ENCODE measurements at regions not wholly inside any gene's neighbourhood (a gene's known extent, or its start where the extent isn't known, plus 50 kb on each side); places are given as distances from the start of the nearest gene placed in this dataset.
"Not testable (repeated sequence)": the region's sequence is repeated elsewhere in the genome, so short reads cannot be mapped to it uniquely, and the experiment has no call there.

- Histone ChIP-seq H3K36me3 (ENCODE audit: control insufficient read depth, insufficient read depth, low read length) (peaks cover 41% of the 10 kb centered on the region), H3K9ac (ENCODE audit: low read depth, low read length) (no peak overlapping the region), H3K4me3 (ENCODE audit: low read depth, low read length) (no peak overlapping the region), H3K27me3 (ENCODE audit: control insufficient read depth, insufficient read depth, low read length) (no peaks in the 10 kb centered on the region), H3K4me1 (ENCODE audit: control insufficient read depth, insufficient read depth, low read length) (no peaks in the 10 kb centered on the region), H3K27ac (ENCODE audit: low read depth, low read length) (no peak overlapping the region), H3K9me3 (ENCODE audit: control insufficient read depth, insufficient read depth, low read length) (no peaks in the 10 kb centered on the region)
Measured at GRCh38 chr7:66557214-66558200, 71.2 kb upstream of the KCTD7 start.

DNA sequence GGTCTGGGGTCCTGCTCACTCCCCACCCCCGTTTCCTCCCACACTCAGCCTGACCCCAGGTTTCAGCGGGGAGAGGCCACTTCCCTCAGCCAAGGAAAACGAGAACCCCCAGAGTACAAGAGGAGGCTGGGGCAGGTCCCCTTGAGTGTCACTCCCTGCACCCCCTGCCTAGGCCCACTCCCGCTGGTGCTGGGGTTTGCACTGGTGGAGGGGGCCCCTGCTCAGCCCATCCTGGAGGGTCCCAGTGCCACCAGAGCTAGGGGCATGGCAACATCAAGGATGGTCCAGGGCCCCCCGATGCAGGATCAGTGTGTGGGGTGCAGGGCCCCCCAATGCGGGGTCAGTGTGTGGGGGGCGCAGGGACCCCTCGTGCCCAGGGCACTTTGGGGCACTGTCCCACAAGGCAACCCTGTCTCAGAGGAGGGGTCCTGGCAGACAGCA lies 70.5 kb upstream of the KCTD7 start:
- no peaks in the 10 kb centered on the region for H3K27me3 ChIP-seq (ENCODE audit: control insufficient read depth, insufficient read depth, low read length)
- no peak overlapping the region for H3K4me3 ChIP-seq (ENCODE audit: low read depth, low read length)
- no peaks in the 10 kb centered on the region for H3K9me3 ChIP-seq (ENCODE audit: control insufficient read depth, insufficient read depth, low read length)
- H3K4me1 ChIP-seq (ENCODE audit: control insufficient read depth, insufficient read depth, low read length) = no peaks in the 10 kb centered on the region
- H3K9ac ChIP-seq (ENCODE audit: low read depth, low read length) = no peak overlapping the region
- H3K27ac ChIP-seq (ENCODE audit: low read depth, low read length) = no peak overlapping the region
- H3K36me3 ChIP-seq (ENCODE audit: control insufficient read depth, insufficient read depth, low read length) = peaks cover 34% of the 10 kb centered on the region

DNA sequence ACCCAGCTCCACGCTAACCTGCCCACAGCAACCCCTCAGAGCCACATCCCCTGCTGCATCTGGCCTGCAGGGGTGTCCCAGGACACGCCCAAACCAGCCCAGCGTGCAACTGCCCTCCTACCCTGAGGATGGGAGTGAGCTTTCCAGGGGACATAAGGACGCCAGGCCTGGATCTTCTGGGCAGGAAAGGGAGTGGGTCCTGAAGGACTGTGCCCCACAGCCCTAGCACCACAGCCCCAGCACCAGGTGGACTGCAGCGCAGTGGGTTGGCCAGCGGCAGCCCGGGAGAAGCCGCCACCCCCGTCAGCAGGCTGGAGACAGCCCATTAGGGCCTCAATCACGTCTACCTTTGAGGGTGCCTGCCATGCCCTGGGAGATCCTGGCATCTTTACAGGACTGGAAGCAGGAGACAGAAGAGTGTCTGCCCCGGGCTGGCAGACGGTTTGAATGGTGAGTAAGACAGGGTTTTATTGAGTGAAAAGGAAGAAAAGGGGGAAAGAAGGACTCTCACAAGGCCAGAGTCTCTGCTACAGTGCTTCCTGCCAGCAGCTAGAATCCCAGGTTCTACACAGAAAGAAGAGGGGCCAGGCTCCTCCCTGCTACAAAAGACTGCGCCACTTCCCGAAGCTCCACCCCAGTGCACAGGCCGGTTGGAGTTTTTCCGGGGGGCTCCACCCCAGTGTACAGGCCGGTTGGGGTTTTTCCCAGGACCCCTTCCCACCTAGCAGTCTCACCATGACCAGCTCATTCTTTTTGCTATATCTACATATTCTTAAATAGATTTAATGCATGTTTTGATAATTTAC lies 69.8 kb upstream of the KCTD7 start:
- no peak overlapping the region for H3K4me3 ChIP-seq (ENCODE audit: low read depth, low read length)
- H3K9ac ChIP-seq (ENCODE audit: low read depth, low read length) = no peak overlapping the region
- H3K4me1 ChIP-seq (ENCODE audit: control insufficient read depth, insufficient read depth, low read length) = no peaks in the 10 kb centered on the region
- H3K27me3 ChIP-seq (ENCODE audit: control insufficient read depth, insufficient read depth, low read length) = no peaks in the 10 kb centered on the region
- H3K9me3 ChIP-seq (ENCODE audit: control insufficient read depth, insufficient read depth, low read length) = no peaks in the 10 kb centered on the region
- H3K36me3 ChIP-seq (ENCODE audit: control insufficient read depth, insufficient read depth, low read length) = peaks cover 28% of the 10 kb centered on the region
- H3K27ac ChIP-seq (ENCODE audit: low read depth, low read length) = no peak overlapping the region

DNA sequence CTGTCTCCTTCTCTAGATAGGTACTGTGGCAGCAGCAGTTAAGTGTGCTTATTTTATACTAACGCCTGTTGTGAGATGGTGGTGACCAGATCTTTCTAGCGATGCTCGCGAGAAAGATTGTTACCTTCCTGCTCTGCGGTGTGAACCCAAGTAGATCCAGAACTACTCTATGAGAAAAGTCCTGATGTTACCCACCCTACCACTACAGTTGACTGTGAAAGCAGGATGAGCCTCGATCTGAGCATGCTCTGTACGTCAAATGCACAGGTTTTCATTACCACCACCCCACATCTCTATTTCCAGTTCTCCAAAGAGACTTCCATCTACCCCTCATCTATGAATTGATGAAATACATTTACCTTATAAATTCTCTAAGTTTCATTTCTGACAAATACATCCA lies 64.6 kb upstream of the KCTD7 start:
- no peak overlapping the region for H3K4me3 ChIP-seq (ENCODE audit: low read depth, low read length)
- no peaks in the 10 kb centered on the region for H3K27me3 ChIP-seq (ENCODE audit: control insufficient read depth, insufficient read depth, low read length)
- no peaks in the 10 kb centered on the region for H3K9me3 ChIP-seq (ENCODE audit: control insufficient read depth, insufficient read depth, low read length)
- H3K9ac ChIP-seq (ENCODE audit: low read depth, low read length) = no peak overlapping the region
- no peak overlapping the region for H3K27ac ChIP-seq (ENCODE audit: low read depth, low read length)
- peaks cover 37% of the 10 kb centered on the region for H3K36me3 ChIP-seq (ENCODE audit: control insufficient read depth, insufficient read depth, low read length)
- H3K4me1 ChIP-seq (ENCODE audit: control insufficient read depth, insufficient read depth, low read length) = no peaks in the 10 kb centered on the region

DNA sequence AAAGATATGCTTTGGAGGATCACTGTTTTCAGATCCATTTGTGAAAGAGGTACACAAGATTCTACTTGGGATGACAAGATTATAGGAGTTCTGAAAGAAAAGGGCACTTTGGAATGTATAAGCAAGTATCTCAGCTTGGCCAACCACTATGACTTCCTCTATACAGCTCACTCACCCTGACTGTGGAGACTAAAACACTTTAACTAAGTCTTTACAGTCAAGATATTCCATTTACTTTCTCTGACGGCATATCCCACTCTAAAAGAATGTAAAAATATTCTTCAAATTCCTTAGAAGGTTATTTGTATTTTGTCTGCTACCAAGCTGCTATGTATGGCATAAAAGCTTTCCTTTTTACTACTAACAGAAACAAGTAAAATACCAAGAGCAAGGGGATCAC lies 58.5 kb upstream of the KCTD7 start:
- not testable (repeated sequence) for H3K27ac ChIP-seq (ENCODE audit: low read depth, low read length); H3K9me3 ChIP-seq (ENCODE audit: control insufficient read depth, insufficient read depth, low read length); H3K9ac ChIP-seq (ENCODE audit: low read depth, low read length); H3K27me3 ChIP-seq (ENCODE audit: control insufficient read depth, insufficient read depth, low read length); H3K4me1 ChIP-seq (ENCODE audit: control insufficient read depth, insufficient read depth, low read length); H3K4me3 ChIP-seq (ENCODE audit: low read depth, low read length)
- H3K36me3 ChIP-seq (ENCODE audit: control insufficient read depth, insufficient read depth, low read length) = peaks cover 67% of the 10 kb centered on the region

- Histone ChIP-seq H3K9ac (ENCODE audit: low read depth, low read length) (no peak overlapping the region), H3K27me3 (ENCODE audit: control insufficient read depth, insufficient read depth, low read length) (no peaks in the 10 kb centered on the region), H3K27ac (ENCODE audit: low read depth, low read length) (no peak overlapping the region), H3K9me3 (ENCODE audit: control insufficient read depth, insufficient read depth, low read length) (no peaks in the 10 kb centered on the region), H3K4me3 (ENCODE audit: low read depth, low read length) (no peak overlapping the region), H3K4me1 (ENCODE audit: control insufficient read depth, insufficient read depth, low read length) (no peaks in the 10 kb centered on the region), H3K36me3 (ENCODE audit: control insufficient read depth, insufficient read depth, low read length) (peaks cover 76% of the 10 kb centered on the region)
Measured at GRCh38 chr7:66571568-66571967, 57.1 kb upstream of the KCTD7 start.

DNA sequence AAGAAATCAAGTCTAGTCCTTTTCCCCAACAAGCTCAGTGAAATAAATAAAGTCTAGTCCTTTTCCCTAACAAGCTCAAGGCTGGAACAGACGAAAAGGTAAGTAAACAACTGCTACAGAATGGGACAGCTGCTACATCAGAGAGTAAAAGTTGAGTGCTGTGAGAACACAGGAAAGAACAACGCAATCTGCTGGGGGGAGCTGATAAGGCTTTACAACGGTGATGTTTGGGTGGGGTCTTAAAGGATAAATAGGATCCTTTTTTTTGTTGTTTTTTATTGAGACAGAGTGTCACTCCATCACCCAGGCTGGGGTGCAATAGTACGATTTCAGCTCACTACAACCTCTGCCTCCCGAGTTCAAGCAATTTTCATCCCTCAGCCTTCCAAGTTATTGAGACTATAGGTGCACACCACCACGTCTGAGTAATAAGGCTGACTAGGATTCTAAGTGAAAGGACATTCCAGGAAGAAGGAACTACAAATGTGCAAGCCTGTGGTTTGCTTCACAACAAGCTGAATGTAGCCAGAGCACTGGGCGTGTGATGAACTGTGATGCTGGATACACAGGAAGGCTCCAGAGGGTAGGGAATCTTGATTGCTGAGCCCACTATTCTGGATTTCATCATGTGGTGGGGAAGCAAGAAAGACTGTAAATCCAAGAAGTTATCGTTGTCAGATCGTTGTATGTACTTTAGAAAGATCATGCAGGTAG lies 54.7 kb upstream of the KCTD7 start:
- H3K9ac ChIP-seq (ENCODE audit: low read depth, low read length); H3K4me3 ChIP-seq (ENCODE audit: low read depth, low read length): not testable (repeated sequence)
- H3K36me3 ChIP-seq (ENCODE audit: control insufficient read depth, insufficient read depth, low read length) = peaks cover 59% of the 10 kb centered on the region

DNA sequence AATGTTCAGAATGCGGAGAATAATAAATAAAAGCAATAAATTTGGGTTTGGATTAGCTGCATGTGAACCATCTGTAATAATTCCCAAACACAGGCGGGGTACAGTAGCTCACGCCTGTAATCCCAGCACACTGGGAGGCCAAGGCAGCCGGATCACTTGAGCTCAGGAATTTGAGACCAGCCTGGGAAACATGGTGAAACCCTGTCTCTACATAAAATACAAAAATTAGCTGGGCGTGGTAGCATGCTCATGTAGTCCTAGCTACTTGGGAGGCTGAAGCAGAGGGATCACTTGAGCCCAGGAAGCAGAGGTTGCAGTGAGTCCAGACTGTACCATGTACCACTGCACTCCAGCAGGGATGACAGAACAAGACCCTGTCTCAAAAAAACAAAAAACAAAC lies 53.9 kb upstream of the KCTD7 start:
- H3K27me3 ChIP-seq (ENCODE audit: control insufficient read depth, insufficient read depth, low read length); H3K9me3 ChIP-seq (ENCODE audit: control insufficient read depth, insufficient read depth, low read length); H3K27ac ChIP-seq (ENCODE audit: low read depth, low read length); H3K4me1 ChIP-seq (ENCODE audit: control insufficient read depth, insufficient read depth, low read length); H3K9ac ChIP-seq (ENCODE audit: low read depth, low read length); H3K4me3 ChIP-seq (ENCODE audit: low read depth, low read length): not testable (repeated sequence)
- peaks cover 59% of the 10 kb centered on the region for H3K36me3 ChIP-seq (ENCODE audit: control insufficient read depth, insufficient read depth, low read length)

More for the DNA sequence above, 54.7 kb upstream of the KCTD7 start:
- not testable (repeated sequence) for H3K27me3 ChIP-seq (ENCODE audit: control insufficient read depth, insufficient read depth, low read length); H3K4me1 ChIP-seq (ENCODE audit: control insufficient read depth, insufficient read depth, low read length); H3K9me3 ChIP-seq (ENCODE audit: control insufficient read depth, insufficient read depth, low read length); H3K27ac ChIP-seq (ENCODE audit: low read depth, low read length)

- no peaks in the 10 kb centered on the region for H3K9me3 ChIP-seq (ENCODE audit: control insufficient read depth, insufficient read depth, low read length)
- H3K9ac ChIP-seq (ENCODE audit: low read depth, low read length) = no peak overlapping the region
- no peak overlapping the region for H3K27ac ChIP-seq (ENCODE audit: low read depth, low read length)
- H3K27me3 ChIP-seq (ENCODE audit: control insufficient read depth, insufficient read depth, low read length) = no peaks in the 10 kb centered on the region
- no peak overlapping the region for H3K4me3 ChIP-seq (ENCODE audit: low read depth, low read length)
- peaks cover 61% of the 10 kb centered on the region for H3K36me3 ChIP-seq (ENCODE audit: control insufficient read depth, insufficient read depth, low read length)
- H3K4me1 ChIP-seq (ENCODE audit: control insufficient read depth, insufficient read depth, low read length) = no peaks in the 10 kb centered on the region
Measured at GRCh38 chr7:66575398-66575797, 53.3 kb upstream of the KCTD7 start.

GRCh38 chr7:66576646-66577045 lies 52.0 kb upstream of the KCTD7 start:
- H3K4me1 ChIP-seq (ENCODE audit: control insufficient read depth, insufficient read depth, low read length) = no peaks in the 10 kb centered on the region
- H3K4me3 ChIP-seq (ENCODE audit: low read depth, low read length) = no peak overlapping the region
- H3K9me3 ChIP-seq (ENCODE audit: control insufficient read depth, insufficient read depth, low read length) = no peaks in the 10 kb centered on the region
- peaks cover 57% of the 10 kb centered on the region for H3K36me3 ChIP-seq (ENCODE audit: control insufficient read depth, insufficient read depth, low read length)
- no peaks in the 10 kb centered on the region for H3K27me3 ChIP-seq (ENCODE audit: control insufficient read depth, insufficient read depth, low read length)
- H3K9ac ChIP-seq (ENCODE audit: low read depth, low read length) = no peak overlapping the region
- H3K27ac ChIP-seq (ENCODE audit: low read depth, low read length) = no peak overlapping the region

Data from HUES48 (cell line).